GM12875 (cell line): ENCODE measurements at regions not wholly inside any gene's neighbourhood (a gene's known extent, or its start where the extent isn't known, plus 50 kb on each side); places are given as distances from the start of the nearest gene placed in this dataset.

Source experiments
- H3K4me3 ChIP-seq: one replicate; pipeline ENCODE4 v1.5.1; 2011; ENCODE audit warnings: low read depth, low read length, control low read depth
- CTCF ChIP-seq: IDR thresholded peaks from 2 replicates; pipeline ENCODE4 v1.5.1; 2011; ENCODE audit warnings: low read depth, mild to moderate bottlenecking, control low read depth, inconsistent platforms, low read length, moderate library complexity, borderline replicate concordance; ENCODE audit not compliant: insufficient read depth

- TF ChIP-seq CTCF = no peak
- H3K4me3 ChIP-seq = no peak overlapping the region
These were observed 237.3 kb downstream of the FOXD2 start for GRCh38 chr1:47675047-47675675.

- H3K4me3 ChIP-seq = no peak overlapping the region
- no peak for TF ChIP-seq CTCF
These were observed 237.9 kb downstream of the FOXD2 start for GRCh38 chr1:47675721-47676120.

GRCh38 chr1:47676311-47677054 lies 238.6 kb downstream of the FOXD2 start:
- TF ChIP-seq CTCF = no peak
- no peak overlapping the region for H3K4me3 ChIP-seq

GRCh38 chr1:47677241-47677940 lies 239.5 kb downstream of the FOXD2 start:
- no peak for TF ChIP-seq CTCF

GRCh38 chr1:47678464-47678980 lies 240.7 kb downstream of the FOXD2 start:
- TF ChIP-seq CTCF = no peak
- H3K4me3 ChIP-seq = no peak overlapping the region

More at GRCh38 chr1:47677241-47677940, 239.5 kb downstream of the FOXD2 start:
- H3K4me3 ChIP-seq = no peak overlapping the region

GRCh38 chr1:47679301-47679791 lies 241.5 kb downstream of the FOXD2 start:
- TF ChIP-seq CTCF = no peak
- H3K4me3 ChIP-seq = no peak overlapping the region
